HG02678 (cell line): ENCODE measurements at regions not wholly inside any gene's neighbourhood (a gene's known extent, or its start where the extent isn't known, plus 50 kb on each side); places are given as distances from the start of the nearest gene placed in this dataset.
"Not testable (repeated sequence)": the region's sequence is repeated elsewhere in the genome, so short reads cannot be mapped to it uniquely, and the experiment has no call there.

Experiments
- ATAC-seq: cut with Tn5 transposase; IDR thresholded peaks from one replicate; pipeline ENCODE4 v1.9.1; 2021; ENCODE audit warnings: mild to moderate bottlenecking, moderate library complexity; ENCODE audit not compliant: unreplicated experiment

DNA sequence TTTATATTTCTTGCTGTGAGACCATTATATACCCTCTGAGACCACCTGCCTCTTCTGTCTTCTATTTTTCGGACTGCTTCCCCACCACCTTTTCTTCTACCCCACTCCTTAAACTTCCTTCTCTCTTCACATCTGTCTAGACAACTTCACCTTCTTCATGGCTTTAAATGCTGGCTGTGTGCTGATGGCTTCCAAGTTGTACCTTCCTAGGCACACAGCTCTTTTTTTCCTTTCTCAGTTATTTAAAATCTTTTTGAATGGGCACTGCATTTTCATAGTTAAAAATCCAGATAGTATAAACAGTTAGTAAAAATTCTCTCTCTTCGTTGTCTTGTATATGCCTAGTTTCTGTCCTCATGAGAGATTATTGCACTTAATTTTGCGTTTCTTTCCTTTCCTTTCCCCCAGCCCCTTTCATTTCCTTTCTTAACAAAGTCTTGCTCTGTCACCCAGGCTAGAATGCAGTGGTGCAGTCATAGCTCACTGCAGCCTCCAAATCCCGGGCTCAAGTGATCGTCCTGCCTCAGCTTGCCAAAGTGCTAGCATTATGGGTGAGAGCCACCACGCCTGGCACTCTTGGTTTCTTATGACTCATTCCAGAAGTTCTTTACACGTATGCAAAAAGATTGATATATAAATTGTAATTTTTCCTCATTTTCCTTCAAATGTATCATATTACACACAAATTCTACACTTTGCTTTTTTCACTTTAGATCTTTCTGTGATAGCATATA lies 114.3 kb downstream of the NPIPB5 start:
- ATAC-seq = no peak

DNA sequence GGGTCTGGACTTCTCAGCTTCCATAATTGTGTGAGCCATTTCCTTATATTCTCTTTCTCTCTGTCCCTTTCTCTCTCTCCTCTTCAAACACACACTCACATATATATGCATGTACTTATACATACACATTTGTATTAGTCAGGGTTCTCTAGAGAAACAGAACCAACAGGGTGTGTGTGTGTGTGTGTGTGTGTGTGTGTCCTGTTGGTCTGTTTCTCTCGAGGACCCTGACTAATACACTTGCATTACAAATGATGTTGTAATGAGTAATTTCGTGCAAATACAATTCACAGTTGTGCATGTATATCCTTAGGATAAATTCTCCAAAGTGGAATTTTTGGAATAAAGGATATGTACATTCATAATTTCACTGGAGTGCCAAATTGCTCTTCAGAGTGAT lies 115.3 kb downstream of the NPIPB5 start:
- no peak for ATAC-seq

GRCh38 chr16:22627043-22627442 lies 116.4 kb downstream of the NPIPB5 start:
- ATAC-seq = no peak

DNA sequence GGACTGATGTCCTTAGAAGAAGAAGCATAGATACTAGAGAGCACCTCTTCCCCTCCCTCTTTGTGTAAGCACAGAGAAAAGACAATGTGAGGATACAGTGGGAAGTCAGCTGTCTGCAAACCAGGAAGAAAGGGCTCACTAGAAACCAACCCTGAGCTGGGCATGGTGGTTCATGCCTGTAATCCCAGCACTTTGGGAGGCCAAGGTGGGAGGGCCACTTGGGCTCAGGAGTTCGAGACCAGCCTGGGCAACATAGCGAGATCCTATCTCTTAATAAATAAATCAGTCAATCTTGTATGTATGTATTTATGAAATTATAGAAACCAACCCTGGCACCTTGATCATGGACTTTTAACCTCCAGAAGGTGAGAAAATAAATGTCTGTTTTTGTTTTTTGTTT lies 118.3 kb downstream of the NPIPB5 start:
- ATAC-seq = no peak

DNA sequence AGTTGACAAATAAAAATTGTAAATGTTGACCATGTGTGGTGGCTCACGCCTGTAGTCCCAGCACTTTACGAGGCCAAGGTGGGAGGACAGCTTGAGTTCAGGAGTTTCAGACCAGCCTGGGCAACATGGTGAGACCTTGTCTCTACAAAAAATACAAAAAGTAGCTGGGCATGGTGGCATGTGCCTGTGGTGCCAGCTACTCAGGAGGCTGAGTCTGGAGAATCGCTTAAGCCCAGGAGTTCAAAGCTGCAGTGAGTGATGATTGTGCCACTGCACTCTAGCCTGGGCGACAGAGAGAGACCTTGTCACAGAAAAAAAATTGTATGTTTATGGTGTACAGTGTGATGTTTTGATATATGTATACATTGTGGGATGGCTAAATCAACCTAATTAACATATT lies 119.6 kb downstream of the NPIPB5 start:
- no peak for ATAC-seq

- ATAC-seq = no peak
Measured at GRCh38 chr16:22631264-22631663, 120.6 kb downstream of the NPIPB5 start.

DNA sequence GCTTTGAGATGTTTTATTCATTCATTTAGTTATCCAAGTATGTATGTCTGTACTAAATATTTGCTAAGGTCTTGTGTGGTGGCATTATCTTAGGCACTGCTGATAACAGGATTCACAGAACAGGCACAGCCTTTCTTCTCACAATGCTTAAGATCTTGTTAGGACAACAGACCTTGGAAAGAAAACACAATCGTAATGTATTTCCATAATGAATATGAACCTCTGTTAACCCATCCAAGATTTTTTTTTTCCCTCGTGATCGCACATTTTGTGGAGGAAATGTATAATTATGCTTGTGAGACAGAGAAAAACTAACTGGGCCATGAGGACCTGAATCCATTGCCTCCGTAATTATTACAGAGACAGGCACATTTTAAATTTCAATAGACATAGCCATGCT lies 121.9 kb downstream of the NPIPB5 start:
- ATAC-seq = no peak

DNA sequence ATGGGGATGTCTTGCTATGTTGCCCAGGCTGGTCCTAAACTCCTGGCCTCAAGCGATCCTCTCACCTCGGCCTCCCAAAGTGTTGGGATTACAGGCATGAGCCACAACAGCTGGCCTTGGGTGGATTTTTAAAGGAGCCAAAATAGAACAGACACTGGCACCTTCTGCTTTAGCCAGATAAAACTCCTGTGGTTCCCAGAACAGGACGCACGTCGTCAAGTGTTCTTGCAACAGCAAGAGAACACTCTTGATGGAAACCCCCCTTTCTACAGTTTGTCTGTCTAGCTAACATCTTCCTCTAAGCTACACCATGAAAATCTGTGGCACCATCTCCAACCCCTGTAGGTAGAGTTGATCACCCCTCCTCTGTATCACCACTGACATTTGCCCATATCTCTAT lies 122.6 kb downstream of the NPIPB5 start:
- no peak for ATAC-seq

GRCh38 chr16:22633799-22634198 lies 123.1 kb downstream of the NPIPB5 start:
- no peak for ATAC-seq

DNA sequence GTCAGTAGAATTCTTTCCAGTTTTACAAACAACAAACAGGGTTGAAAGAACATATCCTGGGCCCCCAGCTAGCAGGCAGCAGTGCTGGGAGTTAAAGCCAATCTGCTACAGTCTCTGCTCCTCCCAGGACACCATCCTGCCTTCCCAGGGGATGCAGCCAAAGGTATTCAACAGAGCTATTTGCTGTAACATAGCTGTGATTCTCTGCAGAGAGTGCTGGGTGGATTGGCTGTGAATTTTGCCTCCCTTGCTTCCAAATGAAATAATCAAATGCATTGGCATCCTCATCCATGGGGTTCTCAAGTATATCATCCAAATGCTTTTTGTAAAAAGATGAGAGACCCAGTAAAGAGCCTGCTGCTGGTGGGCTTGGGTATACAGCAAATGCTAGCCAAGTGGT lies 124.3 kb downstream of the NPIPB5 start:
- no peak for ATAC-seq

- ATAC-seq = no peak
Measured at GRCh38 chr16:22635357-22635761, 124.7 kb downstream of the NPIPB5 start.

GRCh38 chr16:22635801-22636200 lies 125.1 kb downstream of the NPIPB5 start:
- ATAC-seq = no peak

GRCh38 chr16:22638393-22639206 lies 127.9 kb downstream of the NPIPB5 start:
- ATAC-seq = no peak

- ATAC-seq = no peak
Measured at GRCh38 chr16:22641131-22641628, 130.5 kb downstream of the NPIPB5 start.

DNA sequence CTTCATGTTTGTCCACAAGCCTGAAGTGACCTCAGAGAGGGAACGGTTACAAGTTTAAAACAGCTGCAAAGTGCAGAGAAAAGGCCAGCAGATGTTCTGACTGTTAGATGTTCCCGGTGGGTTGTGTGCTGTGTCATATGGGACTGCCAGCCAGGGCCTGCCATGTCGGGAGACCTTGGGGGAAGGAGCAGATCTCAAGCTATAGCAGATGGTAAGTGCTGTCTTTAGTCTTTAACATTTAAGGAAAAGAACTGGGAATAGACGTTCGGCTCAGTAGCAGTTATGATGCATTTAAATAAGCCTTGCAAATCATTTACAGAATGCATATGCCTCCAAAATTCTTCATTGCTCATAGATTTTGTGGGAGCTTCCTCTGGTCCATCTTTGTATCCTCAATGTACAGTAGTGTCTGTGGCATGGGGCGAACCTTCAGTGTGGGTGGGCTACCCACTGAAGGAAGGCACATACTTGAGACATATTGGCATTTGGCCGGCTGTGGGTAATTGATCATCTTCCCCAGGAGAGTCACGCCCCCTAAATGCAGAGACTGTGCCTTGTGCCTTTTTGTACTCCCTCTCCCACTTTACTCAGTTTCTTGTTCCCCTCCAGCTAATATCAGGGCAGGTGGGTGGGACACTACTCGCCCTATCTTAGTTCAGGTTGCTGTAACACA lies 131.9 kb downstream of the NPIPB5 start:
- ATAC-seq = no peak

- ATAC-seq = not testable (repeated sequence)
Measured at GRCh38 chr16:22643203-22643602, 132.5 kb downstream of the NPIPB5 start.

DNA sequence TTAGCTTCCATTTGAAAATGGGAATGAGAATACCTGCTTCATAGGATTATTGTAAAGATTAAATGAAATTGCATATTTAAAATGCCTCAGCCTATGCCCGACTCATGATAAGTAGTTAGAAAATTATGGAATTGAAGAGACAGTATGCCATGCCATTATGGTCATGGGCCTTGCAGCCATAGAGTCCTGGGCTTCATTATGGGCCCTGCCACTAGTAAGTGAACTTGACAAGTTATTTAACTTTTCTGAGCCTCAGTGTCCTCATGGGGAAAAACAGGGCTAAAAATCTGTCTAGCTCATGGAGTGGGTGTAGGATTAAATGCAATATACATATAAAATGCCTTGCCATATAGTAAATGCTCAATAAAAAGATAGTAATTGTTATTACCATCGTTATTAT lies 133.2 kb downstream of the NPIPB5 start:
- ATAC-seq = no peak

DNA sequence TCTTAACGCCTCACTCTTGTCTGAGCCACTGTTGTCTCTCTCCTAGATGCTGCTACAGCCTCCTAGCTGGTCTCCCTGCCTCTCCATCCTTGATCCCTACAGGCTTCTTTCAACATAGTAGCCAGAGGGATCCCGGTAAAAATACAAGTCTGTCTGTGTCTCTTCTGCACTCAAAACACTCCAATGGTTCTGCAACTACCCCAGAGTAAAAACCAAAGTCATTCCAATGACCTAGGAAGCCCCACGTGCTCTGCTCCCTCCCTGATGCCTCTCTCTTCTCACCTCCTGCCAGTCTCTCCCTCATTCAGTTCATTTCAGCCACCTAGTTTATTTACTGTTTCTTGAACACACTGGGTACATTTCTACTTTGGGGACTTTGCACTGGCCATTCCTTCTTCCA lies 135.2 kb downstream of the NPIPB5 start:
- no peak for ATAC-seq

- no peak for ATAC-seq
Measured at GRCh38 chr16:22646948-22647556, 136.4 kb downstream of the NPIPB5 start.

- no peak for ATAC-seq
Measured at GRCh38 chr16:22648141-22648540, 137.4 kb downstream of the NPIPB5 start.

DNA sequence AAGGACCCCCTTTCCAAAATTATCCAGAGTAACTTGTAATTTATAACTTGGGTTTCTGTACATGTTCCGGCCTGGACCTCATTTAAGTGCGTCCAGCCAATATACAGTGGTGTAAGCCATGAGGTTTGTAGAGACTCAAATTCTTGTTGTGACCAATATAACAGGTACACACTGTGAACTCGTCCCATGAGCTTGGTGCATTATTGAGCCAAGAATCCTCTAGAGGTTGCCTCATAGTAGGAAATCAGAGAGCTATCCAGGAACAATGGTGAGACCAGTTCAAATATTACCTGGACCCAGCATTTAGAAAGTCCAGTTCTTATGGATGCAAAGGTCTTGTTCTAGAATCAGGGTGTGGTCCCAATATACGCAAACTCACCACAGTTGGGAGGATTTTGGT lies 138.2 kb downstream of the NPIPB5 start:
- ATAC-seq = no peak
